SK-N-MC (cell line): ENCODE measurements at regions not wholly inside any gene's neighbourhood (a gene's known extent, or its start where the extent isn't known, plus 50 kb on each side); places are given as distances from the start of the nearest gene placed in this dataset.

Experiments used
- EZH2 ChIP-seq: fragments of 200-600 bp; sonication (generic); IDR thresholded peaks from one replicate; pipeline ENCODE4 v1.6.1; 2017; ENCODE audit warnings: antibody characterized with exemption
- POLR2AphosphoS5 ChIP-seq: IDR thresholded peaks from 2 replicates; pipeline ENCODE4 v1.6.1; 2012; ENCODE audit warnings: mild to moderate bottlenecking, low read depth, low read length, borderline replicate concordance

DNA sequence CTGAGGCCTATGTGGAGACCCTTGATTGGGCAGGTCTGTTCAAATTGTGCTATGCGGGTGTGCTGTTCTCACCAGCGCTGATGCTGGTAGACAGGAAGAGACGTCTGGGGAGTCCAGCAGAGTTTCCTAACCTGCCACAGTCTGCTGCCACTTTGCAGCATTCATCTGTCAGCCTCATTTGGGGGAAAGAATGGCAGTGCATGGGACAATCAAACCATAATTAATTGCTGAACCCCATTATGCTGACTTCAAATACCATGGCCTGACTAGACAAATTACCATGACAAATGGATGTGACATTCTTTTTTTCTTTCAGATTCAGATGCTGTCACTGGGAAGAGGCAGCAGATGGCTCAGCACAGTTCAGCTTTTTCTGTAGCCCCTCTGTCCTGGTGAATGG lies 171.4 kb upstream of the SYNDIG1 start:
- no peak for TF ChIP-seq POLR2AphosphoS5
- no peak for TF ChIP-seq EZH2
